HEK293 (cell line): ENCODE measurements at regions not wholly inside any gene's neighbourhood (a gene's known extent, or its start where the extent isn't known, plus 50 kb on each side); places are given as distances from the start of the nearest gene placed in this dataset.

Experiments used
- CTCF ChIA-PET: fragments of 350-600 bp; formaldehyde crosslinking; extraction: SDS; loops from one replicate; lab custom pipeline; 2021; ENCODE audit warnings: antibody characterized with exemption; lab: Yijun Ruan, JAX
- POLR2A ChIA-PET: fragments of 300-600 bp; formaldehyde crosslinking; extraction: SDS; loops from one replicate; lab custom pipeline; 2020; ENCODE audit warnings: antibody characterized with exemption, inconsistent platforms; lab: Yijun Ruan, JAX
- H3K27ac ChIP-seq: fragments of 200-500 bp; sonication (Bioruptor generic); 2 replicates; pipeline ENCODE4 v1.5.1; 2014; ENCODE audit warnings: low read depth, low read length, control low read depth, inconsistent platforms; ENCODE audit errors: extremely low read depth
- H3K36me3 ChIP-seq, 2 experiments: fragments of 200-500 bp in 1 of 2; sonication (Bioruptor generic) in 1 of 2; 1 replicate in 1 of 2; 2 replicates in 1 of 2; pipeline ENCODE4 v1.5.1; 2014 to 2017; ENCODE audit warnings: inconsistent platforms in 2 of 2, low read length in 2 of 2; ENCODE audit not compliant: control insufficient read depth in 2 of 2, insufficient read depth in 1 of 2
- H3K4me1 ChIP-seq: fragments of 200-500 bp; sonication (Bioruptor generic); 2 replicates; pipeline ENCODE4 v1.5.1; 2014; ENCODE audit warnings: mild to moderate bottlenecking, low read length, inconsistent platforms; ENCODE audit not compliant: control insufficient read depth, insufficient read depth
- H3K4me3 ChIP-seq: 2 replicates; pipeline ENCODE4 v1.5.1; 2011; ENCODE audit warnings: low read depth, mild to moderate bottlenecking, control low read depth, low read length, moderate library complexity
- H3K9me3 ChIP-seq: fragments of 200-500 bp; sonication (Bioruptor generic); 2 replicates; pipeline ENCODE4 v1.5.1; 2014; ENCODE audit warnings: low read depth, low read length, inconsistent platforms; ENCODE audit not compliant: control insufficient read depth, insufficient read depth
- HOXC10 ChIP-seq: sonication (generic); formaldehyde crosslinking; IDR thresholded peaks from 2 replicates; pipeline ENCODE4 v1.8.1; 2023; ENCODE audit warnings: mild to moderate bottlenecking, missing genetic modification reagents
- KLF9 ChIP-seq: fragments of 450-650 bp; formaldehyde crosslinking; IDR thresholded peaks from 2 replicates; pipeline ENCODE4 v1.5.1; 2016; ENCODE audit warnings: missing biosample characterization, missing genetic modification characterization, low read depth
- MEIS1 ChIP-seq: sonication (generic); formaldehyde crosslinking; IDR thresholded peaks from 2 replicates; pipeline ENCODE4 v1.8.1; 2022; ENCODE audit warnings: missing genetic modification reagents, mild to moderate bottlenecking, borderline replicate concordance
- MZF1 ChIP-seq: fragments of 450-650 bp; formaldehyde crosslinking; IDR thresholded peaks from 2 replicates; pipeline ENCODE4 v1.5.1; 2017; ENCODE audit warnings: missing biosample characterization, missing genetic modification characterization, borderline replicate concordance
- REPIN1 ChIP-seq: fragments of 450-650 bp; formaldehyde crosslinking; IDR thresholded peaks from 2 replicates; pipeline ENCODE4 v1.5.1; 2017; ENCODE audit warnings: missing biosample characterization, missing genetic modification characterization, low read depth
- SCRT1 ChIP-seq: fragments of 450-650 bp; formaldehyde crosslinking; IDR thresholded peaks from 2 replicates; pipeline ENCODE4 v1.5.1; 2016; ENCODE audit warnings: missing biosample characterization, missing genetic modification characterization, borderline replicate concordance
- SCRT2 ChIP-seq: fragments of 450-650 bp; formaldehyde crosslinking; IDR thresholded peaks from 2 replicates; pipeline ENCODE4 v1.5.1; 2016; ENCODE audit warnings: missing biosample characterization, missing genetic modification characterization
- ZBTB21 ChIP-seq: fragments of 450-650 bp; formaldehyde crosslinking; IDR thresholded peaks from 2 replicates; pipeline ENCODE4 v1.5.1; 2017; ENCODE audit warnings: missing biosample characterization, missing genetic modification characterization
- ZFP69B ChIP-seq: fragments of 450-650 bp; formaldehyde crosslinking; IDR thresholded peaks from 2 replicates; pipeline ENCODE4 v1.5.1; 2016; ENCODE audit warnings: missing biosample characterization, missing genetic modification characterization
- ZNF112 ChIP-seq: fragments of 450-650 bp; formaldehyde crosslinking; IDR thresholded peaks from 2 replicates; pipeline ENCODE4 v1.5.0; 2017; ENCODE audit warnings: missing biosample characterization, missing genetic modification characterization
- ZNF23 ChIP-seq: fragments of 450-650 bp; formaldehyde crosslinking; IDR thresholded peaks from 2 replicates; pipeline ENCODE4 v1.5.1; 2016; ENCODE audit warnings: missing biosample characterization, missing genetic modification characterization, borderline replicate concordance
- ZNF266 ChIP-seq: fragments of 450-650 bp; formaldehyde crosslinking; IDR thresholded peaks from 2 replicates; pipeline ENCODE4 v1.5.1; 2016; ENCODE audit warnings: missing biosample characterization, missing genetic modification characterization, low read depth
- ZNF302 ChIP-seq: fragments of 450-650 bp; formaldehyde crosslinking; IDR thresholded peaks from 2 replicates; pipeline ENCODE4 v1.5.1; 2016; ENCODE audit warnings: missing biosample characterization, missing genetic modification characterization, low read depth
- ZNF311 ChIP-seq: fragments of 450-650 bp; formaldehyde crosslinking; IDR thresholded peaks from 2 replicates; pipeline ENCODE4 v1.5.1; 2017; ENCODE audit warnings: missing biosample characterization, missing genetic modification characterization, borderline replicate concordance
- ZNF404 ChIP-seq: fragments of 450-650 bp; formaldehyde crosslinking; IDR thresholded peaks from 2 replicates; pipeline ENCODE4 v1.5.1; 2017; ENCODE audit warnings: missing biosample characterization, missing genetic modification characterization
- ZNF433 ChIP-seq: fragments of 450-650 bp; formaldehyde crosslinking; IDR thresholded peaks from 2 replicates; pipeline ENCODE4 v1.5.1; 2016; ENCODE audit warnings: missing biosample characterization, missing genetic modification characterization, low read depth
- ZNF514 ChIP-seq: fragments of 450-650 bp; formaldehyde crosslinking; IDR thresholded peaks from 2 replicates; pipeline ENCODE4 v1.5.1; 2016; ENCODE audit warnings: missing biosample characterization, missing genetic modification characterization
- ZNF529 ChIP-seq: fragments of 450-650 bp; formaldehyde crosslinking; IDR thresholded peaks from 2 replicates; pipeline ENCODE4 v1.5.1; 2017; ENCODE audit warnings: missing genetic modification characterization, missing biosample characterization; ENCODE audit not compliant: insufficient replicate concordance
- ZNF561 ChIP-seq: fragments of 450-650 bp; IDR thresholded peaks from 2 replicates; pipeline ENCODE4 v1.5.1; 2018; ENCODE audit warnings: missing biosample characterization, missing genetic modification characterization, borderline replicate concordance
- ZNF610 ChIP-seq: fragments of 450-650 bp; formaldehyde crosslinking; IDR thresholded peaks from 2 replicates; pipeline ENCODE4 v1.5.1; 2016; ENCODE audit warnings: missing biosample characterization, missing genetic modification characterization, borderline replicate concordance
- ZNF664 ChIP-seq: fragments of 450-650 bp; formaldehyde crosslinking; IDR thresholded peaks from 2 replicates; pipeline ENCODE4 v1.5.1; 2016; ENCODE audit warnings: missing biosample characterization, missing genetic modification characterization
- ZNF707 ChIP-seq: fragments of 450-650 bp; formaldehyde crosslinking; IDR thresholded peaks from 2 replicates; pipeline ENCODE4 v1.5.1; 2016; ENCODE audit warnings: missing biosample characterization, missing genetic modification characterization
- ZSCAN23 ChIP-seq: fragments of 450-650 bp; formaldehyde crosslinking; IDR thresholded peaks from 2 replicates; pipeline ENCODE4 v1.5.1; 2016; ENCODE audit warnings: missing biosample characterization, missing genetic modification characterization
- TF ChIP-seq, protein P1 (sequence below): fragments of 450-650 bp; formaldehyde crosslinking; IDR thresholded peaks from 2 replicates; pipeline ENCODE4 v1.5.1; 2016; ENCODE audit warnings: missing biosample characterization, missing genetic modification characterization
- TF ChIP-seq, protein P2 (sequence below): fragments of 450-650 bp; formaldehyde crosslinking; IDR thresholded peaks from 2 replicates; pipeline ENCODE4 v1.5.1; 2016; ENCODE audit warnings: missing biosample characterization, missing genetic modification characterization
- TF ChIP-seq, protein P3 (sequence below): fragments of 450-650 bp; formaldehyde crosslinking; IDR thresholded peaks from 2 replicates; pipeline ENCODE4 v1.5.1; 2016; ENCODE audit warnings: missing biosample characterization, missing genetic modification characterization

DNA sequence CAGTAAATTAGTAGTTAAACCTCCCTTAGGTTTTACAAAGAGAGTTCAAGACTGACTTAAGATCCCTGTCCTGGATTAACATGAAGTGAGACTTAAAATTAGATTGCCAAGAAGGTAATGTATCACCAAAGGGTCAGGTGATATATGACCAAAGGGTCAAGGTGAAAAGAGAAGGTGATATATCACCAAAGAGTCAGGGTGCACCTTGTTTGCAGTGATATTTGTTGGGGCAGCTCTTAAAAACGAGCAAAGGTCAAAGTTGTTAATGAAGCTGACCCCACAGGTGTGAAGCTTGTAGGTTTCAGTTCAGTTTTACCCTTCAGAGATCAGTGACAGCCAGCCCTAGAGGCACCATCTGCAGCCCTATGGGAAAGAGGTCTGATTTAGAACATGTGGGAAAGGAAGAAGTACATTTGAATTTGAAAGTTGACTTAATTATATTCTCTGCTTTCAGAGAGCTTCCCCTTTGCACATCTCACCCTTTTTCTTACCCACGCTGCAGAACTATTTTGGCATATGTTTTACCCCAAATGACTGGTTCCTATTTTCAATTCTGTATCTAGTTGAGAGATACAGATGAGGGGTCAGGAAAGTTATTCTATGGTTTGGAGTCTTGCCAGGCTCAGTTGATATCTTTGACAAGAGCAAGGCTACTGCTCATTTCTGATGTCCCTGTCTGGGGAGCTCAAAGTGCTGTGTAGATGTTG is 170.8 kb downstream of the S1PR1 start:
- no peak for TF ChIP-seq ZSCAN23 (tag by site-specific recombination)
- TF ChIP-seq MZF1 (tag by site-specific recombination) = no peak
- TF ChIP-seq ZNF514 (tag by site-specific recombination) = no peak
- no peak for TF ChIP-seq ZNF266 (tag by site-specific recombination)
- no peak for TF ChIP-seq HOXC10
- TF ChIP-seq, protein P1, sequence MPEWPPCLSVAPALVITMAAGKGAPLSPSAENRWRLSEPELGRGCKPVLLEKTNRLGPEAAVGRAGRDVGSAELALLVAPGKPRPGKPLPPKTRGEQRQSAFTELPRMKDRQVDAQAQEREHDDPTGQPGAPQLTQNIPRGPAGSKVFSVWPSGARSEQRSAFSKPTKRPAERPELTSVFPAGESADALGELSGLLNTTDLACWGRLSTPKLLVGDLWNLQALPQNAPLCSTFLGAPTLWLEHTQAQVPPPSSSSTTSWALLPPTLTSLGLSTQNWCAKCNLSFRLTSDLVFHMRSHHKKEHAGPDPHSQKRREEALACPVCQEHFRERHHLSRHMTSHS (tag by site-specific recombination) = no peak
- no peak for TF ChIP-seq ZBTB21 (tag by site-specific recombination)
- no peak for TF ChIP-seq ZNF311 (tag by site-specific recombination)
- no peak for TF ChIP-seq ZNF23 (tag by site-specific recombination)
- no peak for TF ChIP-seq ZNF707
- no peak for TF ChIP-seq ZNF404 (tag by site-specific recombination)
- TF ChIP-seq REPIN1 (tag by site-specific recombination) = no peak
- TF ChIP-seq ZNF302 = no peak
- no peak for TF ChIP-seq SCRT2 (tag by site-specific recombination)
- no peak for TF ChIP-seq ZNF610 (tag by site-specific recombination)
- TF ChIP-seq, protein P2, sequence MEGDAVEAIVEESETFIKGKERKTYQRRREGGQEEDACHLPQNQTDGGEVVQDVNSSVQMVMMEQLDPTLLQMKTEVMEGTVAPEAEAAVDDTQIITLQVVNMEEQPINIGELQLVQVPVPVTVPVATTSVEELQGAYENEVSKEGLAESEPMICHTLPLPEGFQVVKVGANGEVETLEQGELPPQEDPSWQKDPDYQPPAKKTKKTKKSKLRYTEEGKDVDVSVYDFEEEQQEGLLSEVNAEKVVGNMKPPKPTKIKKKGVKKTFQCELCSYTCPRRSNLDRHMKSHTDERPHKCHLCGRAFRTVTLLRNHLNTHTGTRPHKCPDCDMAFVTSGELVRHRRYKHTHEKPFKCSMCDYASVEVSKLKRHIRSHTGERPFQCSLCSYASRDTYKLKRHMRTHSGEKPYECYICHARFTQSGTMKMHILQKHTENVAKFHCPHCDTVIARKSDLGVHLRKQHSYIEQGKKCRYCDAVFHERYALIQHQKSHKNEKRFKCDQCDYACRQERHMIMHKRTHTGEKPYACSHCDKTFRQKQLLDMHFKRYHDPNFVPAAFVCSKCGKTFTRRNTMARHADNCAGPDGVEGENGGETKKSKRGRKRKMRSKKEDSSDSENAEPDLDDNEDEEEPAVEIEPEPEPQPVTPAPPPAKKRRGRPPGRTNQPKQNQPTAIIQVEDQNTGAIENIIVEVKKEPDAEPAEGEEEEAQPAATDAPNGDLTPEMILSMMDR (tag by site-specific recombination) = no peak
- no peak for TF ChIP-seq ZFP69B
- TF ChIP-seq MEIS1 = no peak
- H3K4me3 ChIP-seq = no peak overlapping the region
- H3K36me3 ChIP-seq = no peaks in the 10 kb centered on the region
- no peaks in the 10 kb centered on the region for H3K9me3 ChIP-seq
- POLR2A ChIA-PET = interaction anchor here (0.6 kb wide), 1 partner anchor 37 kb away, joined by 3 read pairs; no protein-coding TSS in a partner anchor
- CTCF ChIA-PET = no interaction called here
- H3K27ac ChIP-seq = no peak overlapping the region
- H3K4me1 ChIP-seq = no peaks in the 10 kb centered on the region

DNA sequence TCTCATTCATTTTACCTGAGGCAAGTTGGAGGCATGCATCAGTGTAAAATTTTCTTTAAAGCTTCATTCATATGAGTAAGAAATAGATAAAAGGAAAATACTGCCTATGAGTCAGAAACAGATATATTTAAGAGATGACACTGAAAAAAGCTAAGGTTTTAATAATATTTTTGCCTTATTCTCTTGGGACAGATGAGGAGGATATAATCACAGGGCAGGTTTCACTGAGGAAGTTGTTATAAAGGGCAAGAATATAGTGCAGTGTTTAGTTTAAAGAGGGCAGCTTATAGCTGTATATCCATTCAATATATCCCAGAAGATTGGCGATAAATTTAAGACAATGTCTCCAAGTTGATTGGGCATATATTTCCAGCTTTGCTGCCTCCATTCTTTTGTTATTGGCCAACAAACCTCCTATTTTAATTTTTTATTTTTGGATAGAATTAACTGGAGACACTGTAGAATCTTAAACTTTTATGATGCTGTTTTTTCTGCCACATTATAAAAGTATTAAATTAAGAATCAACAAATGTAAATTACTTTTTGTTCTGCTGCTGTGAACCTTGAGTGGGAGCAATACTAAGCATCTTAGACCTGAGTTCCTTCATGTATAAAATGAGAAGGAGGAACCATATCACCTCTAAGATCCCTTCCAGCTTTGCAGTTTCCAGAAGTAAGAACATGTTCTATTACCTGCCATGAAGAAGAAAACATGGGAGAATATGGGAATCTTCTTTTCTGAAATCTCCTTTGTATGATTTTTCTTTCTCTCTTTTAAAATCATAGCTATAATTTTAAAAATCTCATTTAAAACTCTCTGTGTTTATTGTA is 171.6 kb downstream of the S1PR1 start:
- Histone ChIP-seq H3K9me3 (no peaks in the 10 kb centered on the region), H3K36me3 (no peaks in the 10 kb centered on the region), H3K4me3 (no peak overlapping the region), H3K4me1 (no peaks in the 10 kb centered on the region), H3K27ac (no peak overlapping the region)
- CTCF ChIA-PET = no interaction called here
- POLR2A ChIA-PET = interaction anchor here (0.6 kb wide), 1 partner anchor 38 kb away, joined by 3 read pairs; no protein-coding TSS in a partner anchor
- TF ChIP-seq, protein P2 (tag by site-specific recombination) = no peak
- TF ChIP-seq ZNF561 (tag by site-specific recombination) (no peak), ZNF529 (tag by site-specific recombination) (no peak), ZNF610 (tag by site-specific recombination) (no peak), ZNF664 (tag by site-specific recombination) (no peak), ZNF112 (tag by site-specific recombination) (no peak), ZNF433 (tag by site-specific recombination) (no peak), KLF9 (no peak), SCRT1 (no peak)
- TF ChIP-seq, protein P3, sequence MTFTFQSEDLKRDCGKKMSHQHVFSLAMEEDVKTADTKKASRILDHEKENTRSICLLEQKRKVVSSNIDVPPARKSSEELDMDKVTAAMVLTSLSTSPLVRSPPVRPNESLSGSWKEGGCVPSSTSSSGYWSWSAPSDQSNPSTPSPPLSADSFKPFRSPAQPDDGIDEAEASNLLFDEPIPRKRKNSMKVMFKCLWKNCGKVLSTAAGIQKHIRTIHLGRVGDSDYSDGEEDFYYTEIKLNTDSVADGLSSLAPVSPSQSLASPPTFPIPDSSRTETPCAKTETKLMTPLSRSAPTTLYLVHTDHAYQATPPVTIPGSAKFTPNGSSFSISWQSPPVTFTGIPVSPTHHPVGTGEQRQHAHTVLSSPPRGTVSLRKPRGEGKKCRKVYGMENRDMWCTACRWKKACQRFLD (tag by site-specific recombination) = no peak
